Small intestine (tissue), 7 donors: ENCODE measurements at regions not wholly inside any gene's neighbourhood (a gene's known extent, or its start where the extent isn't known, plus 50 kb on each side); places are given as distances from the start of the nearest gene placed in this dataset.
A peak's percentile ranks its signal among the peaks of the same experiment; 100 is the strongest.

Experiments
- DNase-seq, 2 donors: peaks; one replicate each; pipeline versions ENCODE4 v3.0.0 to v3.0.0-alpha.2; 2013
- FAIRE-seq: peaks from 2 replicates; lab custom pipeline; 2012; peaks lifted over from hg19 to GRCh38; lab: Jason Lieb, UNC
- H3K27ac ChIP-seq, 3 donors: one replicate each; pipeline ENCODE4 v1.5.1; 2013; ENCODE audit warnings: low read length in 2 of 3, mild to moderate bottlenecking in 2 of 3, control low read depth in 1 of 3, inconsistent platforms in 1 of 3, low read depth in 1 of 3, moderate library complexity in 1 of 3
- H3K27me3 ChIP-seq, 3 donors: one replicate each; pipeline ENCODE4 v1.6.1; 2013; ENCODE audit warnings: low read length in 3 of 3, inconsistent platforms in 1 of 3; ENCODE audit not compliant: control insufficient read depth in 3 of 3, insufficient read depth in 3 of 3
- H3K36me3 ChIP-seq, 3 donors: one replicate each; pipeline ENCODE4 v1.6.1; 2013; ENCODE audit warnings: low read length in 3 of 3, inconsistent platforms in 1 of 3, low read depth in 1 of 3, mild to moderate bottlenecking in 1 of 3, moderate library complexity in 1 of 3; ENCODE audit not compliant: control insufficient read depth in 3 of 3, insufficient read depth in 2 of 3
- H3K4me1 ChIP-seq, 3 donors: one replicate each; pipeline ENCODE4 v1.6.1; 2013; ENCODE audit warnings: low read length in 2 of 3, inconsistent platforms in 1 of 3, low read depth in 1 of 3, mild to moderate bottlenecking in 1 of 3, moderate library complexity in 1 of 3; ENCODE audit not compliant: control insufficient read depth in 3 of 3, insufficient read depth in 2 of 3
- H3K4me3 ChIP-seq, 3 donors: one replicate each; pipeline ENCODE4 v1.5.1; 2013; ENCODE audit warnings: low read length in 3 of 3, control low read depth in 1 of 3, inconsistent platforms in 1 of 3, low read depth in 1 of 3, mild to moderate bottlenecking in 1 of 3, moderate library complexity in 1 of 3
- H3K9me3 ChIP-seq, 2 donors: one replicate each; pipeline ENCODE4 v1.6.1; 2013; ENCODE audit warnings: low read depth in 1 of 2, low read length in 1 of 2; ENCODE audit not compliant: control insufficient read depth in 2 of 2, insufficient read depth in 1 of 2
- whole genome bisulfite sequencing, 3 donors: extraction: QIAGEN DNeasy Blood & Tissue Kit; methylation state at CpG; one replicate each; pipeline ENCODE4 v1.1.7; 2013; 5-methylcytosine and 5-hydroxymethylcytosine counted together
- donor health status: healthy with polysubstance abuse.
- donor health status: control.
- donor health status: control.
- donor health status: Bipolar disorder and iron deficiency.
- donor health status: healthy.

- Histone ChIP-seq H3K9me3 (peaks cover 0 to 3% of the 10 kb centered on the region in 2 donors), H3K4me3 (no peak overlapping the region), H3K27me3 (no peaks in the 10 kb centered on the region), H3K36me3 (no peaks in the 10 kb centered on the region), H3K4me1 (no peaks in the 10 kb centered on the region), H3K27ac (no peak overlapping the region)
- FAIRE-seq (no peak), DNase-seq (no peak)
Measured at GRCh38 chr12:93032758-93033157, 103.7 kb upstream of the EEA1 start.

DNA sequence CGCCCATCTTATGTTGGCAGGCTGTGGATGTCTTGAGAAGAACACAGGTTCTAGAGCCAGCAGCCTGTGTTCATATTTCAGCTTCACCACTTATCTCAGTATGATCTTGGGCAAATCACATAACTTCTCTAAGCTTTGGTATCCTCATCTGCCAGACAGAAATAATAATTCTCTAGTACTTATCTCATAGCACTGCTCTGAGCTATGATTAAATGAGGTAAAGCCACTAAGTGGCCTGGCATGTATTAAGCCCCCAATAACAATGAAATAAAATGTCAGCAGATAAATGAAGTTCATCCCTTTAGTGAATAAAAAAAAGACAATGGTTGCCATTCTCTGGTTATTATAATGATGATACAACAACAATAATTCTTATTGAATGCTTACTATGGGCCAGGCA is 104.9 kb upstream of the EEA1 start:
- H3K4me1 ChIP-seq: no peaks in the 10 kb centered on the region
- no peaks in the 10 kb centered on the region for H3K36me3 ChIP-seq
- FAIRE-seq (no peak), DNase-seq (no peak)
- H3K27me3 ChIP-seq: no peaks in the 10 kb centered on the region
- H3K4me3 ChIP-seq: no peak overlapping the region
- 79 to 88% (median 84%) methylated on average over 1 of the region's 1 CpG for WGBS, 3 donors
- no peak overlapping the region for H3K27ac ChIP-seq
- H3K9me3 ChIP-seq: peaks cover 0 to 3% of the 10 kb centered on the region in 2 donors

DNA sequence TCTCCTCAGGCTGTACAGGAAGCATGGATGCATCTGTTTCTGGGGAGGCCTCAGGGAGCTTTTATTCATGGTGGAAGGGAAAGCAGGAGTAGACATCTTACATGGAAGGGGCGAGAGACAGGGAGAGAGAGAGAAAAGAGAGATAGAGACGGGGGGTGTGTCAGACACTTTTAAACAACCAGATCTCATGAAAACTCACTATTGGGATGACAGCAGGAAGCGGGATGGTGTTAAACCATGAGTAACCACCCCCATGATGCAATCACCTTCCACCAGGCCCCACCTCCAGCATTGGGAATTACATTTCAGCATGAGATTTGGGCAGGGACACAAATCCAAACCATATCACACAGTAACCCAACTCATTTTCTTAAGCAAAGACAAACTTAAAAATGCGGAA is 110.0 kb upstream of the EEA1 start:
- no peak overlapping the region for H3K27ac ChIP-seq
- DNase-seq: no peak
- H3K27me3 ChIP-seq: no peaks in the 10 kb centered on the region
- H3K9me3 ChIP-seq: peaks cover 0 to 3% of the 10 kb centered on the region in 2 donors
- no peak overlapping the region for H3K4me3 ChIP-seq
- peaks cover 0 to 21% (median 0%) of the 10 kb centered on the region in 3 donors for H3K4me1 ChIP-seq
- WGBS, 3 donors: 74 to 87% (median 84%) methylated on average over 4 of the region's 4 CpGs
- no peaks in the 10 kb centered on the region for H3K36me3 ChIP-seq
- FAIRE-seq: no peak

GRCh38 chr12:93039930-93040329 is 110.8 kb upstream of the EEA1 start:
- FAIRE-seq (no peak), DNase-seq (no peak)
- Histone ChIP-seq H3K27ac (no peak overlapping the region), H3K4me1 (peaks cover 0 to 23% (median 0%) of the 10 kb centered on the region in 3 donors), H3K4me3 (no peak overlapping the region), H3K36me3 (no peaks in the 10 kb centered on the region), H3K27me3 (no peaks in the 10 kb centered on the region), H3K9me3 (peaks cover 0 to 3% of the 10 kb centered on the region in 2 donors)
- 59 to 78% (median 68%) methylated on average over 4 of the region's 4 CpGs for WGBS, 3 donors

- H3K4me1 ChIP-seq: peaks cover 0 to 23% (median 0%) of the 10 kb centered on the region in 3 donors
- no peak overlapping the region for H3K4me3 ChIP-seq
- H3K36me3 ChIP-seq: no peaks in the 10 kb centered on the region
- DNase-seq (no peak), FAIRE-seq (no peak)
- H3K9me3 ChIP-seq: peaks cover 0 to 3% of the 10 kb centered on the region in 2 donors
- WGBS, 3 donors: 83 to 88% (median 83%) methylated on average over 3 of the region's 3 CpGs
- no peaks in the 10 kb centered on the region for H3K27me3 ChIP-seq
- no peak overlapping the region for H3K27ac ChIP-seq
Measured at GRCh38 chr12:93040367-93040766, 111.3 kb upstream of the EEA1 start.

GRCh38 chr12:93041416-93041815 is 112.3 kb upstream of the EEA1 start:
- peaks cover 0 to 3% of the 10 kb centered on the region in 2 donors for H3K9me3 ChIP-seq
- H3K4me3 ChIP-seq: no peak overlapping the region
- no peaks in the 10 kb centered on the region for H3K27me3 ChIP-seq
- DNase-seq (no peak), FAIRE-seq (no peak)
- no peak overlapping the region for H3K27ac ChIP-seq
- peaks cover 0 to 23% (median 0%) of the 10 kb centered on the region in 3 donors for H3K4me1 ChIP-seq
- no peaks in the 10 kb centered on the region for H3K36me3 ChIP-seq

- Histone ChIP-seq H3K27me3 (no peaks in the 10 kb centered on the region), H3K27ac (peak overlapping the region in 1 of 3 donors; percentile 61), H3K4me1 (peaks cover 0 to 23% (median 0%) of the 10 kb centered on the region in 3 donors), H3K36me3 (no peaks in the 10 kb centered on the region), H3K4me3 (no peak overlapping the region), H3K9me3 (peaks cover 0 to 2% of the 10 kb centered on the region in 2 donors)
- DNase-seq (no peak), FAIRE-seq (no peak)
- WGBS, 3 donors: 12 to 46% (median 24%) methylated on average over 3 of the region's 3 CpGs
Measured at GRCh38 chr12:93042283-93042682, 113.2 kb upstream of the EEA1 start.

GRCh38 chr12:93042684-93043083 is 113.6 kb upstream of the EEA1 start:
- Histone ChIP-seq H3K36me3 (no peaks in the 10 kb centered on the region), H3K27me3 (no peaks in the 10 kb centered on the region), H3K9me3 (no peaks in the 10 kb centered on the region), H3K4me3 (no peak overlapping the region), H3K27ac (peak overlapping the region in 1 of 3 donors; percentile 61), H3K4me1 (peaks cover 0 to 27% (median 0%) of the 10 kb centered on the region in 3 donors)
- FAIRE-seq (no peak), DNase-seq (peak; percentile 89 to 90)
- 11 to 53% (median 31%) methylated on average over 6 of the region's 6 CpGs for WGBS, 3 donors

GRCh38 chr12:93043192-93043876 is 114.2 kb upstream of the EEA1 start:
- Histone ChIP-seq H3K27ac (peak overlapping the region in 1 of 3 donors; percentile 18), H3K27me3 (no peaks in the 10 kb centered on the region), H3K4me1 (peaks cover 0 to 29% (median 0%) of the 10 kb centered on the region in 3 donors), H3K4me3 (no peak overlapping the region), H3K36me3 (no peaks in the 10 kb centered on the region), H3K9me3 (no peaks in the 10 kb centered on the region)
- DNase-seq (no peak), FAIRE-seq (no peak)
- 95 to 97% (median 95%) methylated on average over 3 of the region's 3 CpGs for WGBS, 3 donors
